SU-DHL-6 (cell line): ENCODE measurements at regions not wholly inside any gene's neighbourhood (a gene's known extent, or its start where the extent isn't known, plus 50 kb on each side); places are given as distances from the start of the nearest gene placed in this dataset.
"Not testable (repeated sequence)": the region's sequence is repeated elsewhere in the genome, so short reads cannot be mapped to it uniquely, and the experiment has no call there.

Experiments
- H2AFZ ChIP-seq: fragments of 200-600 bp; sonication (generic); 2 replicates; pipeline ENCODE4 v1.6.1; 2014; ENCODE audit warnings: low read depth, mild to moderate bottlenecking, moderate library complexity, mixed read lengths, antibody characterized with exemption, low read length; ENCODE audit not compliant: severe bottlenecking
- H3F3A ChIP-seq: fragments of 200-600 bp; shearing (Covaris generic); 2 replicates; pipeline ENCODE4 v1.6.0; 2016; ENCODE audit warnings: antibody characterized with exemption, mild to moderate bottlenecking; ENCODE audit not compliant: insufficient read depth
- H3K27ac ChIP-seq: fragments of 200-600 bp; sonication (generic); 2 replicates; pipeline ENCODE4 v1.5.1; 2016; ENCODE audit warnings: low read depth, mild to moderate bottlenecking, low read length, moderate library complexity, mixed read lengths
- H3K27me3 ChIP-seq: fragments of 200-600 bp; sonication (generic), shearing (Covaris generic); 2 replicates; pipeline ENCODE4 v1.6.0; 2014; ENCODE audit warnings: mild to moderate bottlenecking, low read length
- H3K36me3 ChIP-seq: fragments of 200-600 bp; sonication (generic); 2 replicates; pipeline ENCODE4 v1.6.1; 2014; ENCODE audit warnings: mild to moderate bottlenecking, low read length, mixed read lengths
- H3K4me2 ChIP-seq: fragments of 300-600, 200-600 bp; shearing (Covaris generic), sonication (generic); 2 replicates; pipeline ENCODE4 v1.6.0; 2014; ENCODE audit warnings: low read length, low read depth, mild to moderate bottlenecking; ENCODE audit not compliant: poor library complexity, severe bottlenecking
- H3K4me3 ChIP-seq: fragments of 200-600 bp; sonication (generic); 2 replicates; pipeline ENCODE4 v1.5.1; 2014; ENCODE audit warnings: antibody characterized with exemption, low read length, mild to moderate bottlenecking, mixed read lengths; ENCODE audit not compliant: insufficient read depth, poor library complexity, severe bottlenecking
- H3K79me2 ChIP-seq: fragments of 200-600 bp; sonication (generic); 2 replicates; pipeline ENCODE4 v1.6.1; 2014; ENCODE audit warnings: mild to moderate bottlenecking, low read length, moderate library complexity; ENCODE audit not compliant: insufficient read depth
- H3K9ac ChIP-seq: fragments of 200-600 bp; sonication (generic); 2 replicates; pipeline ENCODE4 v1.7.0; 2014; ENCODE audit warnings: mild to moderate bottlenecking, low read length
- H3K9me2 ChIP-seq: fragments of 200-600 bp; sonication (generic); replicated peaks from 2 replicates; pipeline ENCODE4 v1.6.1; 2014; ENCODE audit warnings: low read length; ENCODE audit not compliant: insufficient read depth
- H3K9me3 ChIP-seq: fragments of 200-600 bp; sonication (generic); 2 replicates; pipeline ENCODE4 v1.6.1; 2014; ENCODE audit warnings: low read length, mixed read lengths; ENCODE audit not compliant: insufficient read depth
- H4K20me1 ChIP-seq: fragments of 200-600 bp; sonication (generic); 2 replicates; pipeline ENCODE4 v1.6.1; 2014; ENCODE audit warnings: low read depth, mild to moderate bottlenecking, antibody characterized with exemption, low read length, moderate library complexity, mixed read lengths
- EZH2phosphoT487 ChIP-seq: fragments of 200-600 bp; sonication (generic), shearing (Covaris generic); conservative IDR thresholded peaks from 2 replicates; pipeline ENCODE4 v1.6.1; 2018; ENCODE audit warnings: mild to moderate bottlenecking, antibody characterized with exemption, low read length, moderate library complexity, mixed read lengths
- TF ChIP-seq, protein P1 (sequence below): fragments of 200-600 bp; sonication (generic); IDR thresholded peaks from one replicate; pipeline ENCODE4 v1.5.1; 2017; ENCODE audit warnings: antibody characterized with exemption, mild to moderate bottlenecking, low read length, moderate library complexity; ENCODE audit not compliant: insufficient read depth, poor library complexity, severe bottlenecking

- H3K79me2 ChIP-seq, result no peaks in the 10 kb centered on the region
- H3K9me2 ChIP-seq, result no peaks in the 10 kb centered on the region
- no peaks in the 10 kb centered on the region for H3F3A ChIP-seq
- H4K20me1 ChIP-seq, result no peaks in the 10 kb centered on the region
- H3K9ac ChIP-seq, result no peak overlapping the region
- no peak overlapping the region for H2AFZ ChIP-seq
- H3K27ac ChIP-seq, result no peak overlapping the region
- H3K27me3 ChIP-seq, result no peaks in the 10 kb centered on the region
- H3K9me3 ChIP-seq, result no peaks in the 10 kb centered on the region
- no peak for TF ChIP-seq EZH2phosphoT487
- TF ChIP-seq, protein P1, sequence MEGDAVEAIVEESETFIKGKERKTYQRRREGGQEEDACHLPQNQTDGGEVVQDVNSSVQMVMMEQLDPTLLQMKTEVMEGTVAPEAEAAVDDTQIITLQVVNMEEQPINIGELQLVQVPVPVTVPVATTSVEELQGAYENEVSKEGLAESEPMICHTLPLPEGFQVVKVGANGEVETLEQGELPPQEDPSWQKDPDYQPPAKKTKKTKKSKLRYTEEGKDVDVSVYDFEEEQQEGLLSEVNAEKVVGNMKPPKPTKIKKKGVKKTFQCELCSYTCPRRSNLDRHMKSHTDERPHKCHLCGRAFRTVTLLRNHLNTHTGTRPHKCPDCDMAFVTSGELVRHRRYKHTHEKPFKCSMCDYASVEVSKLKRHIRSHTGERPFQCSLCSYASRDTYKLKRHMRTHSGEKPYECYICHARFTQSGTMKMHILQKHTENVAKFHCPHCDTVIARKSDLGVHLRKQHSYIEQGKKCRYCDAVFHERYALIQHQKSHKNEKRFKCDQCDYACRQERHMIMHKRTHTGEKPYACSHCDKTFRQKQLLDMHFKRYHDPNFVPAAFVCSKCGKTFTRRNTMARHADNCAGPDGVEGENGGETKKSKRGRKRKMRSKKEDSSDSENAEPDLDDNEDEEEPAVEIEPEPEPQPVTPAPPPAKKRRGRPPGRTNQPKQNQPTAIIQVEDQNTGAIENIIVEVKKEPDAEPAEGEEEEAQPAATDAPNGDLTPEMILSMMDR, result no peak
- H3K36me3 ChIP-seq, result no peaks in the 10 kb centered on the region
- H3K4me3 ChIP-seq, result no peak overlapping the region
- no peak overlapping the region for H3K4me2 ChIP-seq
Measured at GRCh38 chr12:20155374-20155773, 213.0 kb upstream of the PDE3A start.

GRCh38 chr12:20160899-20161298 is 207.4 kb upstream of the PDE3A start:
- not testable (repeated sequence) for H3K36me3 ChIP-seq, H3K27me3 ChIP-seq, H3K79me2 ChIP-seq, H3K27ac ChIP-seq, H3K9me3 ChIP-seq, H3F3A ChIP-seq, H3K9ac ChIP-seq, H3K4me2 ChIP-seq, H3K9me2 ChIP-seq, H2AFZ ChIP-seq, H4K20me1 ChIP-seq, H3K4me3 ChIP-seq

DNA sequence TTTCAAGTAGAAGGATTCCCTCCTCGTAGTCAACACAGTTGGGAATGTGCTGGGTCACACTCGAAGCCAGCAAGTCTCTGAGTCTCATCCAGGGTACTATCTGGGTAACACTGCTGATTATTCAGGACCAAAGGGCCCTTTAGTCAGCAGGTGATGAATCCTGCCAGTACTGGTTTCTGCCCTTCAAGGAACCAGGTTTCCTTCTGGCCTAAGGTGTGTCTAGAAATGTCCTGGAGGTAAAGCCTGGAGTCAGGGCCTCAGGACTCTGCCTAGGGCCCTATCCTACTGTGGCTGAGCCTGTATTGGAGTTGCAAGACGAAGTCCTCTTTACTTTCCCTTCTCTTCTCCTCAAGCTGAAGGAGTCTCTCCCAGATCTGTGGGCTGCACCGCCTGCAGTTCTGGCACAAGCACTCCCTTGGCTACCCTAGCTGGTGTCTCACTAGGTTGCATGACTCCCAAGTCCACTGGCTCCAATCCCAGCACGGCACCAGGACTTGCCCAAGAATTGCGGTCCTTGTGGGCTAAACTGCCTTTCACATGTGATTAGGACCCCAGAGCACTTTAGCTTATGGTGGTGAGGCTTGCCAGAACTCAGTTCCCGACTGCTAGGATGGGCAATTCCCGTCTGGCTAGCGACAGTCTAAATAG is 193.7 kb upstream of the PDE3A start:
- Histone ChIP-seq H3K36me3 (no peaks in the 10 kb centered on the region), H3F3A (no peaks in the 10 kb centered on the region), H3K9me2 (no peaks in the 10 kb centered on the region), H2AFZ (no peak overlapping the region), H3K9me3 (no peaks in the 10 kb centered on the region), H3K79me2 (no peaks in the 10 kb centered on the region), H3K4me2 (no peak overlapping the region), H3K27ac (no peak overlapping the region), H3K4me3 (no peak overlapping the region), H4K20me1 (no peaks in the 10 kb centered on the region), H3K9ac (no peak overlapping the region), H3K27me3 (no peaks in the 10 kb centered on the region)
- no peak for TF ChIP-seq EZH2phosphoT487
- TF ChIP-seq, protein P1, result no peak

- no peak overlapping the region for H3K9ac ChIP-seq
- no peaks in the 10 kb centered on the region for H3K9me2 ChIP-seq
- TF ChIP-seq EZH2phosphoT487, result no peak
- TF ChIP-seq, protein P1, result no peak
Measured at GRCh38 chr12:20175704-20176388, 192.5 kb upstream of the PDE3A start.

More at GRCh38 chr12:20175704-20176388, 192.5 kb upstream of the PDE3A start:
- no peaks in the 10 kb centered on the region for H3F3A ChIP-seq
- H3K9me3 ChIP-seq, result no peaks in the 10 kb centered on the region
- no peak overlapping the region for H3K4me3 ChIP-seq
- H3K27ac ChIP-seq, result no peak overlapping the region
- no peak overlapping the region for H3K4me2 ChIP-seq
- H3K27me3 ChIP-seq, result no peaks in the 10 kb centered on the region
- no peak overlapping the region for H2AFZ ChIP-seq
- no peaks in the 10 kb centered on the region for H3K36me3 ChIP-seq
- no peaks in the 10 kb centered on the region for H3K79me2 ChIP-seq
- no peaks in the 10 kb centered on the region for H4K20me1 ChIP-seq
